Endometrial microvascular endothelial cells (primary cell): ENCODE measurements at regions not wholly inside any gene's neighbourhood (a gene's known extent, or its start where the extent isn't known, plus 50 kb on each side); places are given as distances from the start of the nearest gene placed in this dataset.

Source experiments
- in situ Hi-C: cut with HindIII; loops from 2 replicates; pipeline ENCODE4 v1.10.0; 2017; ENCODE audit warnings: low sequenced_read_pairs, low pct_unique_long_range_greater_than_20kb; ENCODE audit errors: inconsistent ontology term

GRCh38 chr2:41706286-41706685, 341.5 kb upstream of the PKDCC start:
- in situ Hi-C loops: no loop called here

GRCh38 chr2:41707790-41708451, 339.9 kb upstream of the PKDCC start:
- in situ Hi-C loops: no loop called here

- in situ Hi-C loops: no loop called here
These were observed 337.9 kb upstream of the PKDCC start for GRCh38 chr2:41709702-41710599.

GRCh38 chr2:41710944-41711343, 336.9 kb upstream of the PKDCC start:
- in situ Hi-C loops: no loop called here

- in situ Hi-C loops: no loop called here
These were observed 336.1 kb upstream of the PKDCC start for GRCh38 chr2:41711736-41712135.

GRCh38 chr2:41716497-41716896, 331.3 kb upstream of the PKDCC start:
- in situ Hi-C loops: no loop called here

GRCh38 chr2:41717839-41718238, 330.0 kb upstream of the PKDCC start:
- in situ Hi-C loops: no loop called here

GRCh38 chr2:41718705-41719104, 329.1 kb upstream of the PKDCC start:
- in situ Hi-C loops: no loop called here

GRCh38 chr2:41719756-41720155, 328.1 kb upstream of the PKDCC start:
- in situ Hi-C loops: no loop called here

- in situ Hi-C loops: no loop called here
These were observed 327.2 kb upstream of the PKDCC start for GRCh38 chr2:41720331-41721251.

GRCh38 chr2:41722668-41723369, 325.0 kb upstream of the PKDCC start:
- in situ Hi-C loops: no loop called here

GRCh38 chr2:41723526-41723925, 324.3 kb upstream of the PKDCC start:
- in situ Hi-C loops: no loop called here

- in situ Hi-C loops: no loop called here
These were observed 323.4 kb upstream of the PKDCC start for GRCh38 chr2:41724465-41724864.

- in situ Hi-C loops: no loop called here
These were observed 321.9 kb upstream of the PKDCC start for GRCh38 chr2:41725901-41726300.

- in situ Hi-C loops: no loop called here
These were observed 321.5 kb upstream of the PKDCC start for GRCh38 chr2:41726364-41726763.

- in situ Hi-C loops: no loop called here
These were observed 320.7 kb upstream of the PKDCC start for GRCh38 chr2:41727152-41727551.

- in situ Hi-C loops: no loop called here
These were observed 320.1 kb upstream of the PKDCC start for GRCh38 chr2:41727711-41728110.

GRCh38 chr2:41728788-41729338, 319.0 kb upstream of the PKDCC start:
- in situ Hi-C loops: no loop called here
